HL-60 (cell line): ENCODE measurements at regions not wholly inside any gene's neighbourhood (a gene's known extent, or its start where the extent isn't known, plus 50 kb on each side); places are given as distances from the start of the nearest gene placed in this dataset.
A peak's percentile ranks its signal among the peaks of the same experiment; 100 is the strongest.

Source experiments
- GABPA ChIP-seq: IDR thresholded peaks from 2 replicates; pipeline ENCODE4 v1.6.1; 2012; ENCODE audit warnings: low read depth
- POLR2AphosphoS5 ChIP-seq: IDR thresholded peaks from 2 replicates; pipeline ENCODE4 v1.6.1; 2012; ENCODE audit warnings: low read depth
- TF ChIP-seq, protein P1 (sequence below): IDR thresholded peaks from one replicate; pipeline ENCODE4 v1.5.1; 2011; ENCODE audit warnings: low read length, control low read depth, inconsistent platforms; ENCODE audit not compliant: insufficient read depth
- TF ChIP-seq, protein P2 (sequence below): IDR thresholded peaks from 2 replicates; pipeline ENCODE4 v1.6.1; 2012; ENCODE audit warnings: low read depth; ENCODE audit not compliant: insufficient replicate concordance

DNA sequence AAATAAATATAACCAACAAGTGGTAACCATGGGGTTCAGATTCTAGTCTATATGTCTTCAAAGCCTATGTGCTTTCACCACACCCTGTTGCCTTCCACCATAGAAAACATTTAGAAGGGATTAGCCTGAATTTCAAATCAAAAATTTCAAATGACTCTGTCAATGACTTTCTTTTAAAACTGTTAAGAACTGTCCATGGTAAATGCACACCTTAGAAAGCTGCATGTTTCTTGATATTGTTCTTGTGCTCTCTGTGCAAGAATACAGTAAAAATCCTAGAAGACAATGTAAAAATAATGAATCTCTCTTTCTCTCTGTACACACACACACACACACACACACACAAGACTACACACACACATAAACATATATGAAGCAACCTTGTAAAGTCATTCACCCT, 74.6 kb upstream of the EXOC1L start:
- TF ChIP-seq POLR2AphosphoS5 (no peak), GABPA (no peak)
- TF ChIP-seq, protein P1, sequence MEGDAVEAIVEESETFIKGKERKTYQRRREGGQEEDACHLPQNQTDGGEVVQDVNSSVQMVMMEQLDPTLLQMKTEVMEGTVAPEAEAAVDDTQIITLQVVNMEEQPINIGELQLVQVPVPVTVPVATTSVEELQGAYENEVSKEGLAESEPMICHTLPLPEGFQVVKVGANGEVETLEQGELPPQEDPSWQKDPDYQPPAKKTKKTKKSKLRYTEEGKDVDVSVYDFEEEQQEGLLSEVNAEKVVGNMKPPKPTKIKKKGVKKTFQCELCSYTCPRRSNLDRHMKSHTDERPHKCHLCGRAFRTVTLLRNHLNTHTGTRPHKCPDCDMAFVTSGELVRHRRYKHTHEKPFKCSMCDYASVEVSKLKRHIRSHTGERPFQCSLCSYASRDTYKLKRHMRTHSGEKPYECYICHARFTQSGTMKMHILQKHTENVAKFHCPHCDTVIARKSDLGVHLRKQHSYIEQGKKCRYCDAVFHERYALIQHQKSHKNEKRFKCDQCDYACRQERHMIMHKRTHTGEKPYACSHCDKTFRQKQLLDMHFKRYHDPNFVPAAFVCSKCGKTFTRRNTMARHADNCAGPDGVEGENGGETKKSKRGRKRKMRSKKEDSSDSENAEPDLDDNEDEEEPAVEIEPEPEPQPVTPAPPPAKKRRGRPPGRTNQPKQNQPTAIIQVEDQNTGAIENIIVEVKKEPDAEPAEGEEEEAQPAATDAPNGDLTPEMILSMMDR: no peak
- TF ChIP-seq, protein P2, sequence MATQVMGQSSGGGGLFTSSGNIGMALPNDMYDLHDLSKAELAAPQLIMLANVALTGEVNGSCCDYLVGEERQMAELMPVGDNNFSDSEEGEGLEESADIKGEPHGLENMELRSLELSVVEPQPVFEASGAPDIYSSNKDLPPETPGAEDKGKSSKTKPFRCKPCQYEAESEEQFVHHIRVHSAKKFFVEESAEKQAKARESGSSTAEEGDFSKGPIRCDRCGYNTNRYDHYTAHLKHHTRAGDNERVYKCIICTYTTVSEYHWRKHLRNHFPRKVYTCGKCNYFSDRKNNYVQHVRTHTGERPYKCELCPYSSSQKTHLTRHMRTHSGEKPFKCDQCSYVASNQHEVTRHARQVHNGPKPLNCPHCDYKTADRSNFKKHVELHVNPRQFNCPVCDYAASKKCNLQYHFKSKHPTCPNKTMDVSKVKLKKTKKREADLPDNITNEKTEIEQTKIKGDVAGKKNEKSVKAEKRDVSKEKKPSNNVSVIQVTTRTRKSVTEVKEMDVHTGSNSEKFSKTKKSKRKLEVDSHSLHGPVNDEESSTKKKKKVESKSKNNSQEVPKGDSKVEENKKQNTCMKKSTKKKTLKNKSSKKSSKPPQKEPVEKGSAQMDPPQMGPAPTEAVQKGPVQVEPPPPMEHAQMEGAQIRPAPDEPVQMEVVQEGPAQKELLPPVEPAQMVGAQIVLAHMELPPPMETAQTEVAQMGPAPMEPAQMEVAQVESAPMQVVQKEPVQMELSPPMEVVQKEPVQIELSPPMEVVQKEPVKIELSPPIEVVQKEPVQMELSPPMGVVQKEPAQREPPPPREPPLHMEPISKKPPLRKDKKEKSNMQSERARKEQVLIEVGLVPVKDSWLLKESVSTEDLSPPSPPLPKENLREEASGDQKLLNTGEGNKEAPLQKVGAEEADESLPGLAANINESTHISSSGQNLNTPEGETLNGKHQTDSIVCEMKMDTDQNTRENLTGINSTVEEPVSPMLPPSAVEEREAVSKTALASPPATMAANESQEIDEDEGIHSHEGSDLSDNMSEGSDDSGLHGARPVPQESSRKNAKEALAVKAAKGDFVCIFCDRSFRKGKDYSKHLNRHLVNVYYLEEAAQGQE: peak; percentile 70
